Right lobe of liver (tissue), 4 donors: ENCODE measurements at regions not wholly inside any gene's neighbourhood (a gene's known extent, or its start where the extent isn't known, plus 50 kb on each side); places are given as distances from the start of the nearest gene placed in this dataset.

Source experiments
- CTCF ChIP-seq, 4 donors: fragments of 200-600 bp in 3 of 4; fragments of 450-650 bp in 1 of 4; IDR thresholded peaks; one replicate each; pipeline versions ENCODE4 v1.5.1 to v1.8.0; 2016 to 2022; ENCODE audit warnings: antibody characterized with exemption in 4 of 4, mild to moderate bottlenecking in 2 of 4
- POLR2A ChIP-seq: fragments of 450-650 bp; IDR thresholded peaks from one replicate; pipeline ENCODE4 v1.6.1; 2017; ENCODE audit warnings: antibody characterized with exemption, mild to moderate bottlenecking
- donor health status: DM: no; HTN: no; CAD: no.
- donor health status: DM: no; HTN: no; CAD: no.
- donor health status: DM: no; HTN: yes; CAD: no.

DNA sequence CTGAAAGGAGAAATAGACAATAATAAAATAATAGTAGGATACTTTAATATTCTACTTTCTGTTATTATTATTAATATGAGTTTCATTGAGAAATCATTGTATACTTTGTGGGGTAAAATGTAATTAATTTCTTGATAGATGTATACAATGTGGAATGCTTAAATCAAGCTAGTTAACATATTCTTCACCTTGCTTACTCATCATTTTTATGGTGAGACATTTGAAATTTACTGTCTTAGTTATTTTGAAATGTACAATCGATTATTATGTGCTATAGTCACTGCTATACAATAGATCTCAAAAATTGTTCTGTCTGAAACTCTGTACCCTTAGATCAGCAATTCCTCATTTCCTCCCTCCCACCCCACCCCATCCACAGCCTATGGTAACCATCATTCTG, 720.3 kb downstream of the RNF144B start:
- TF ChIP-seq CTCF (IDR thresholded peaks at IDR 0.05) = no peak
- no peak for TF ChIP-seq POLR2A
